ENCODE measurements at regions not wholly inside any gene's neighbourhood (a gene's known extent, or its start where the extent isn't known, plus 50 kb on each side); places are given as distances from the start of the nearest gene placed in this dataset.
"Not testable (repeated sequence)": the region's sequence is repeated elsewhere in the genome, so short reads cannot be mapped to it uniquely, and the experiment has no call there.

GRCh38 chr5:135745897-135746500, 88.5 kb upstream of the SLC25A48 start:
- DNase-seq (ENCODE audit: extremely low read depth, insufficient read length): no peak
- Histone ChIP-seq H3K36me3 (ENCODE audit: control insufficient read depth, insufficient read depth, low read length) (no peaks in the 10 kb centered on the region), H3K27me3 (replicated peaks; ENCODE audit: control insufficient read depth, insufficient read depth, low read length) (no peaks in the 10 kb centered on the region), H3K4me3 (replicated peaks; ENCODE audit: low read depth, low read length) (no peak overlapping the region)
- no peak for TF ChIP-seq CTCF (IDR thresholded peaks at IDR 0.05; ENCODE audit: insufficient read depth, low read length, poor library complexity, severe bottlenecking)

- no peak overlapping the region for H3K4me3 ChIP-seq (replicated peaks; ENCODE audit: low read depth, low read length)
- H3K36me3 ChIP-seq (ENCODE audit: control insufficient read depth, insufficient read depth, low read length): no peaks in the 10 kb centered on the region
- no peak for TF ChIP-seq CTCF (IDR thresholded peaks at IDR 0.05; ENCODE audit: insufficient read depth, low read length, poor library complexity, severe bottlenecking)
- H3K27me3 ChIP-seq (replicated peaks; ENCODE audit: control insufficient read depth, insufficient read depth, low read length): no peaks in the 10 kb centered on the region
- DNase-seq (ENCODE audit: extremely low read depth, insufficient read length): no peak
These were observed 90.6 kb upstream of the SLC25A48 start for GRCh38 chr5:135743705-135744411.

GRCh38 chr5:135743181-135743580, 91.3 kb upstream of the SLC25A48 start:
- H3K4me3 ChIP-seq (replicated peaks; ENCODE audit: low read depth, low read length): no peak overlapping the region
- H3K27me3 ChIP-seq (replicated peaks; ENCODE audit: control insufficient read depth, insufficient read depth, low read length): no peaks in the 10 kb centered on the region
- TF ChIP-seq CTCF (IDR thresholded peaks at IDR 0.05; ENCODE audit: insufficient read depth, low read length, poor library complexity, severe bottlenecking): no peak
- DNase-seq (ENCODE audit: extremely low read depth, insufficient read length): no peak
- H3K36me3 ChIP-seq (ENCODE audit: control insufficient read depth, insufficient read depth, low read length): no peaks in the 10 kb centered on the region

GRCh38 chr5:135742240-135742639, 92.2 kb upstream of the SLC25A48 start:
- not testable (repeated sequence) for H3K4me3 ChIP-seq (replicated peaks; ENCODE audit: low read depth, low read length); H3K27me3 ChIP-seq (replicated peaks; ENCODE audit: control insufficient read depth, insufficient read depth, low read length); H3K36me3 ChIP-seq (ENCODE audit: control insufficient read depth, insufficient read depth, low read length); DNase-seq (ENCODE audit: extremely low read depth, insufficient read length)

- Histone ChIP-seq H3K27me3 (replicated peaks; ENCODE audit: control insufficient read depth, insufficient read depth, low read length) (no peaks in the 10 kb centered on the region), H3K4me3 (replicated peaks; ENCODE audit: low read depth, low read length) (no peak overlapping the region), H3K36me3 (ENCODE audit: control insufficient read depth, insufficient read depth, low read length) (no peaks in the 10 kb centered on the region)
- TF ChIP-seq CTCF (IDR thresholded peaks at IDR 0.05; ENCODE audit: insufficient read depth, low read length, poor library complexity, severe bottlenecking): no peak
- DNase-seq (ENCODE audit: extremely low read depth, insufficient read length): no peak
These were observed 93.4 kb upstream of the SLC25A48 start for GRCh38 chr5:135741040-135741439.

GRCh38 chr5:135740475-135740874, 94.0 kb upstream of the SLC25A48 start:
- H3K36me3 ChIP-seq (ENCODE audit: control insufficient read depth, insufficient read depth, low read length): no peaks in the 10 kb centered on the region
- H3K4me3 ChIP-seq (replicated peaks; ENCODE audit: low read depth, low read length): no peak overlapping the region
- no peak for TF ChIP-seq CTCF (IDR thresholded peaks at IDR 0.05; ENCODE audit: insufficient read depth, low read length, poor library complexity, severe bottlenecking)
- no peaks in the 10 kb centered on the region for H3K27me3 ChIP-seq (replicated peaks; ENCODE audit: control insufficient read depth, insufficient read depth, low read length)
- DNase-seq (ENCODE audit: extremely low read depth, insufficient read length): no peak
